GM18499 (cell line): ENCODE measurements at regions not wholly inside any gene's neighbourhood (a gene's known extent, or its start where the extent isn't known, plus 50 kb on each side); places are given as distances from the start of the nearest gene placed in this dataset.
"Not testable (repeated sequence)": the region's sequence is repeated elsewhere in the genome, so short reads cannot be mapped to it uniquely, and the experiment has no call there.

ENCODE experiments used
- ATAC-seq: cut with Tn5 transposase; IDR thresholded peaks from one replicate; pipeline ENCODE4 v1.9.1; 2021; ENCODE audit warnings: moderate number of reproducible peaks; ENCODE audit not compliant: insufficient read depth, unreplicated experiment

- not testable (repeated sequence) for ATAC-seq
These were observed 198.0 kb downstream of the MEIS1 start for GRCh38 chr2:66632882-66633281.

GRCh38 chr2:66633631-66634030, 198.7 kb downstream of the MEIS1 start:
- ATAC-seq: no peak

- ATAC-seq: no peak
These were observed 199.9 kb downstream of the MEIS1 start for GRCh38 chr2:66634784-66635183.

- ATAC-seq: no peak
These were observed 206.8 kb downstream of the MEIS1 start for GRCh38 chr2:66641685-66642084.

GRCh38 chr2:66648081-66648480, 213.2 kb downstream of the MEIS1 start:
- ATAC-seq: not testable (repeated sequence)

- no peak for ATAC-seq
These were observed 214.1 kb downstream of the MEIS1 start for GRCh38 chr2:66649006-66649405.

GRCh38 chr2:66651295-66651694, 216.4 kb downstream of the MEIS1 start:
- no peak for ATAC-seq

- ATAC-seq: no peak
These were observed 225.9 kb downstream of the MEIS1 start for GRCh38 chr2:66660804-66661203.

GRCh38 chr2:66661253-66662173, 226.6 kb downstream of the MEIS1 start:
- ATAC-seq: no peak

GRCh38 chr2:66665124-66665984, 230.4 kb downstream of the MEIS1 start:
- no peak for ATAC-seq

- no peak for ATAC-seq
These were observed 232.4 kb downstream of the MEIS1 start for GRCh38 chr2:66667301-66667700.

- ATAC-seq: no peak
These were observed 238.4 kb downstream of the MEIS1 start for GRCh38 chr2:66673286-66673685.

GRCh38 chr2:66674087-66674486, 239.2 kb downstream of the MEIS1 start:
- ATAC-seq: no peak

- ATAC-seq: no peak
These were observed 240.7 kb downstream of the MEIS1 start for GRCh38 chr2:66675591-66675990.

GRCh38 chr2:66679442-66679841, 244.5 kb downstream of the MEIS1 start:
- no peak for ATAC-seq

- no peak for ATAC-seq
These were observed 247.6 kb downstream of the MEIS1 start for GRCh38 chr2:66682476-66682875.

GRCh38 chr2:66683064-66683463, 248.1 kb downstream of the MEIS1 start:
- ATAC-seq: no peak

- no peak for ATAC-seq
These were observed 248.7 kb downstream of the MEIS1 start for GRCh38 chr2:66683599-66683998.

- no peak for ATAC-seq
These were observed 249.4 kb downstream of the MEIS1 start for GRCh38 chr2:66684289-66684688.

GRCh38 chr2:66686755-66687154, 251.8 kb downstream of the MEIS1 start:
- ATAC-seq: no peak

- ATAC-seq: no peak
These were observed 254.0 kb downstream of the MEIS1 start for GRCh38 chr2:66688951-66689350.
